ENCODE measurements at regions not wholly inside any gene's neighbourhood (a gene's known extent, or its start where the extent isn't known, plus 50 kb on each side); places are given as distances from the start of the nearest gene placed in this dataset.
A peak's percentile ranks its signal among the peaks of the same experiment; 100 is the strongest.

DNA sequence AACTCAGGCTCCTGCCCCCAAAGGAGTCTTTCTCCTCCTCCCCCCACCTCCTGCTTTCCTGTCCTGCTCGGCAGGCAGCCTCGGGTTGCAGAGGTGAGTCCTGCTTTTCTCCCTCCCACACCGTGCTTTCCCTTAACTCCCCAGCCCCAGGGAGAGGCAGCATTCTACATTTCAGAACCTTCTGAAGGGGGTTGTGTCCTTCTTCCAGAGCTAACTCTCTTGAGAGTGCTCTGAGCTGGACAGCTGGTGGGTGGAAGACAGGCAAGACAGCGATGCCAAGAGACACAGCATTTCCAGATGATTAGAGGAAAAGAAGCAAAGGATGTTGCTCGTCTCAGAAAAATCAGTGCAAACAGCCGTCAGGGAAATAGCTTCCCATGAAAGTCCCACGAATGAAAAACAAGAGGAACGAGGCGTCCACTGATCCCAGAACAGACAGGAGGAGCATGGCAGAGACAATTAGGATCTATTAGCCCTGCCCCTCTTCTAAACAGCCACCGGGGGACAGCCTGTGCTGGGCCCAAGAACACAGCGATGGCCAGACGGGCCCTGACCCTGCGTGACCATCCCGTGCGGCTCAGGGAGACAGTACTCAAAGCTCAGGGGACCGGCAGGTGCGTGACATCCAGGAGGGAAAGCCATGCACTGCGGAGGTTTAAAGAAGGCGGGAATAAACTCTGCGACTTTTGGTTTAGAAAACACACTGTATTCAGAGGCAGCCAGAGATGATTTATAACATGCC, 216.5 kb upstream of the RTL1 start:
- Histone ChIP-seq H3K27ac (ENCODE audit: insufficient read depth, low read depth, low read length) (no peak overlapping the region), H3K79me2 (ENCODE audit: control insufficient read depth, insufficient read depth, low read length) (no peaks in the 10 kb centered on the region), H4K20me1 (replicated peaks; ENCODE audit: control insufficient read depth, extremely low read depth, insufficient read depth, low read length) (no peaks in the 10 kb centered on the region), H3K27me3 (ENCODE audit: control insufficient read depth in 2 of 2, insufficient read depth in 2 of 2, low read length in 2 of 2) (no peaks in the 10 kb centered on the region), H3K4me2 (ENCODE audit: insufficient read depth, low read length) (no peak overlapping the region), H3K9me3 (replicated peaks; ENCODE audit: control insufficient read depth, insufficient read depth, low read length) (no peaks in the 10 kb centered on the region), H3K9me1 (replicated peaks; ENCODE audit: control insufficient read depth, extremely low read depth, insufficient read depth, low read length) (no peaks in the 10 kb centered on the region), H3K36me3 (ENCODE audit: control insufficient read depth in 2 of 2, extremely low read depth in 1 of 2, insufficient read depth in 2 of 2, low read length in 2 of 2) (no peaks in the 10 kb centered on the region), H2AFZ (ENCODE audit: low read depth, low read length) (peak overlapping the region; percentile 4), H3K4me3 (replicated peaks in 1 of 3; ENCODE audit: insufficient read depth in 1 of 3, low read depth in 1 of 3, low read length in 3 of 3) (no peak overlapping the region), H3K4me1 (ENCODE audit: control insufficient read depth, extremely low read depth, insufficient read depth, low read length) (peaks cover 8% of the 10 kb centered on the region), H3K9ac (replicated peaks; ENCODE audit: extremely low read depth, insufficient read depth, low read length) (no peak overlapping the region)
- no peak for FAIRE-seq
- ChIA-PET POLR2A (no interaction called here), CTCF (interaction anchor here (0.7 to 1.7 kb wide), 4 partner anchors 12 to 63 kb away, joined by 3 to 4 read pairs (median 4); no protein-coding TSS in a partner anchor)
- intact Hi-C loops (cut with micrococcal nuclease) = no loop called here
- BruUV-seq (replicated peaks) = no TSS peak
- dilution Hi-C loops (cut with MboI; ENCODE audit: extremely low pct_ligation_motif_present, low sequenced_read_pairs) = no loop called here
- no peak for DNase-seq (ENCODE audit: low read depth, low spot score)
- TF ChIP-seq GATA2 (IDR thresholded peaks at IDR 0.05; ENCODE audit: insufficient read depth, insufficient read length, low read depth, low read length) = no peak
- TF ChIP-seq JUN (IDR thresholded peaks at IDR 0.05; ENCODE audit: borderline replicate concordance, insufficient read depth, insufficient read length, low read depth) = no peak
- TF ChIP-seq, protein P1, sequence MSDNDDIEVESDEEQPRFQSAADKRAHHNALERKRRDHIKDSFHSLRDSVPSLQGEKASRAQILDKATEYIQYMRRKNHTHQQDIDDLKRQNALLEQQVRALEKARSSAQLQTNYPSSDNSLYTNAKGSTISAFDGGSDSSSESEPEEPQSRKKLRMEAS (IDR thresholded peaks at IDR 0.05; ENCODE audit: insufficient read depth, insufficient read length) = no peak
- no peak for TF ChIP-seq POLR2AphosphoS5 (IDR thresholded peaks at IDR 0.05; ENCODE audit: insufficient read depth, low read depth, low read length)
- TF ChIP-seq, protein P2, sequence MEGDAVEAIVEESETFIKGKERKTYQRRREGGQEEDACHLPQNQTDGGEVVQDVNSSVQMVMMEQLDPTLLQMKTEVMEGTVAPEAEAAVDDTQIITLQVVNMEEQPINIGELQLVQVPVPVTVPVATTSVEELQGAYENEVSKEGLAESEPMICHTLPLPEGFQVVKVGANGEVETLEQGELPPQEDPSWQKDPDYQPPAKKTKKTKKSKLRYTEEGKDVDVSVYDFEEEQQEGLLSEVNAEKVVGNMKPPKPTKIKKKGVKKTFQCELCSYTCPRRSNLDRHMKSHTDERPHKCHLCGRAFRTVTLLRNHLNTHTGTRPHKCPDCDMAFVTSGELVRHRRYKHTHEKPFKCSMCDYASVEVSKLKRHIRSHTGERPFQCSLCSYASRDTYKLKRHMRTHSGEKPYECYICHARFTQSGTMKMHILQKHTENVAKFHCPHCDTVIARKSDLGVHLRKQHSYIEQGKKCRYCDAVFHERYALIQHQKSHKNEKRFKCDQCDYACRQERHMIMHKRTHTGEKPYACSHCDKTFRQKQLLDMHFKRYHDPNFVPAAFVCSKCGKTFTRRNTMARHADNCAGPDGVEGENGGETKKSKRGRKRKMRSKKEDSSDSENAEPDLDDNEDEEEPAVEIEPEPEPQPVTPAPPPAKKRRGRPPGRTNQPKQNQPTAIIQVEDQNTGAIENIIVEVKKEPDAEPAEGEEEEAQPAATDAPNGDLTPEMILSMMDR (IDR thresholded peaks at IDR 0.05; ENCODE audit: extremely low read depth in 1 of 2, insufficient read depth in 1 of 2, low read depth in 1 of 2, low read length in 2 of 2) = no peak
- no peak for TF ChIP-seq MYC (IDR thresholded peaks at IDR 0.05; ENCODE audit: low read depth, low read length)
- TF ChIP-seq FOS (IDR thresholded peaks at IDR 0.05; ENCODE audit: borderline replicate concordance, insufficient read depth, low read length) = no peak
- TF ChIP-seq EZH2 (IDR thresholded peaks at IDR 0.05; ENCODE audit: borderline replicate concordance, low read depth, low read length, severe bottlenecking) = no peak
- TF ChIP-seq POLR2A (IDR thresholded peaks at IDR 0.05; ENCODE audit: low read depth, low read length) = no peak

Data from endothelial cell of umbilical vein (primary cell).